ENCODE measurements at regions not wholly inside any gene's neighbourhood (a gene's known extent, or its start where the extent isn't known, plus 50 kb on each side); places are given as distances from the start of the nearest gene placed in this dataset.

GRCh38 chr21:26238646-26239045, 68.1 kb upstream of the APP start:
- TF ChIP-seq PRDM1 (tag by site-specific recombination; IDR thresholded peaks at IDR 0.05) (no peak), CTCF (tag by site-specific recombination; IDR thresholded peaks at IDR 0.05) (no peak), ZBTB17 (tag by site-specific recombination; IDR thresholded peaks at IDR 0.05) (no peak), ZNF280C (tag by site-specific recombination; IDR thresholded peaks at IDR 0.05) (no peak), PATZ1 (tag by site-specific recombination; IDR thresholded peaks at IDR 0.05) (no peak), KLF8 (tag by site-specific recombination; IDR thresholded peaks at IDR 0.05) (no peak), ZNF629 (tag by site-specific recombination; IDR thresholded peaks at IDR 0.05) (no peak), ZNF146 (tag by site-specific recombination; IDR thresholded peaks at IDR 0.05) (no peak)
- TF ChIP-seq, protein P1, sequence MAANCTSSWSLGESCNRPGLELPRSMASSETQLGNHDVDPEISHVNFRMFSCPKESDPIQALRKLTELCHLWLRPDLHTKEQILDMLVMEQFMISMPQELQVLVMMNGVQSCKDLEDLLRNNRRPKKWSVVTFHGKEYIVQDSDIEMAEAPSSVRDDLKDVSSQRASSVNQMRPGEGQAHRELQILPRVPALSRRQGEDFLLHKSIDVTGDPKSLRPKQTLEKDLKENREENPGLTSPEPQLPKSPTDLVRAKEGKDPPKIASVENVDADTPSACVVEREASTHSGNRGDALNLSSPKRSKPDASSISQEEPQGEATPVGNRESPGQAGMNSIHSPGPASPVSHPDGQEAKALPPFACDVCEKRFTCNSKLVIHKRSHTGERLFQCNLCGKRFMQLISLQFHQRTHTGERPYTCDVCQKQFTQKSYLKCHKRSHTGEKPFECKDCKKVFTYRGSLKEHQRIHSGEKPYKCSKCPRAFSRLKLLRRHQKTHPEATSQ (tag by site-specific recombination; IDR thresholded peaks at IDR 0.05) = no peak
